Colonic mucosa (tissue), 4 donors: ENCODE measurements at regions not wholly inside any gene's neighbourhood (a gene's known extent, or its start where the extent isn't known, plus 50 kb on each side); places are given as distances from the start of the nearest gene placed in this dataset.

Experiments
- DNase-seq: peaks from one replicate; pipeline ENCODE4 v3.0.0-alpha.2; 2020
- H3K27ac ChIP-seq: fragments of 200-600 bp; one replicate; pipeline ENCODE4 v1.8.0; 2021
- H3K27me3 ChIP-seq: fragments of 200-600 bp; one replicate; pipeline ENCODE4 v1.8.0; 2021
- H3K36me3 ChIP-seq: fragments of 200-600 bp; one replicate; pipeline ENCODE4 v1.8.0; 2021
- H3K4me1 ChIP-seq: fragments of 200-600 bp; one replicate; pipeline ENCODE4 v1.8.0; 2021; ENCODE audit warnings: mild to moderate bottlenecking
- H3K4me3 ChIP-seq: fragments of 200-600 bp; one replicate; pipeline ENCODE4 v1.8.0; 2021
- H3K9ac ChIP-seq, 2 donors: one replicate each; pipeline ENCODE4 v1.7.0; 2013; ENCODE audit warnings: control low read depth in 2 of 2, low read depth in 2 of 2, low read length in 2 of 2
- H3K9me3 ChIP-seq: fragments of 200-600 bp; one replicate; pipeline ENCODE4 v1.8.0; 2021
- intact Hi-C: fragments of 100-400 bp; cut with DNase I; formaldehyde crosslinking; loops from one replicate; pipeline ENCODE4 v1.14.1; 2022
- TF ChIP-seq, protein P1 (sequence below): fragments of 200-600 bp; IDR thresholded peaks from one replicate; pipeline ENCODE4 v1.8.0; 2022; ENCODE audit warnings: antibody characterized with exemption, mild to moderate bottlenecking
- donor health status: healthy.
- donor health status: DM: no; HTN: no; CAD: no.
- donor health status: DM: no; HTN: no; CAD: no.

DNA sequence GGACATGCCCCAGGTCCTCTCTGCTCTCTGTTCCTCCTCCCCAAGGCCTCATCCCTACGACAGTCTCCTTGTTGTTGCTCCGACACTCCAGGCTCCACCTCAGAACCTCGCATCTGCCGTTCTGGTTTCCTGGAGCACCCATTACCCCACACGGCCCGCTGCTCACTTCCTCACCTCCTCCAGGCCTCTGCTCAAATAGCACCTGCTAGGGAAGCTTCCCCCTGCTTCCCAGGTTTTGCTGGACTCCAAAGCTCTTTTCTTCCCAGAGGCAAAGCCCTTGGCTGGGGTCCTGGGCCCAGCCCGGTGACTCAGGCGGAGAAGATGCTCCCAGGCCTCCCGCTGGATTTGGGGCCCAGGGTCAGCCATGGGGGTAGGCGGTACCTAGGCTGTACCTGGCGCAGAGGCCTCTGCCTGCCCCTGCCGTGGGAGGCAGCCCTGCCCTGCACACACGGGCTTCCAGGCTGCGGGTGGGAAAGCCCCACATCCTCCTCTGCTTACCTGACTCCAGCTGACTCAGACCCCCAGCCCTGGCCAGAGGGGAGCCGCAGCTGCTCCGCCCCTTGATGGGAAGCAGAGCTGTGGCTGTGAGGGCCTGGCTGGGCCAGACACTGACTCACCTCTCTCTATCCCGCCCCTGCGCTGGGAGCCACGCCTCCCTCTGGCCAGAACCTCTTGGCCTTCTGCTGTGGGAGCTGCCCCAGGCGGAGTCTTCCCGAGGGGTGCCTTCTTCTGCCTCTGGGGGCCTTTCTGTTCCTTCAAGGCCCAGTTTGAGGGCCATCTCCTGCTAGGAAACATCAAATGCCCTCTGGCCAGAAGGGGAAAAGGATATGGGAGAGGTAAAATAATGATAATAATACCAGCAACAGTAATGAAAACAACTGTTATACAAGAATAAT is 130.5 kb downstream of the CEBPB start:
- intact Hi-C loops, result no loop called here
- TF ChIP-seq, protein P1, sequence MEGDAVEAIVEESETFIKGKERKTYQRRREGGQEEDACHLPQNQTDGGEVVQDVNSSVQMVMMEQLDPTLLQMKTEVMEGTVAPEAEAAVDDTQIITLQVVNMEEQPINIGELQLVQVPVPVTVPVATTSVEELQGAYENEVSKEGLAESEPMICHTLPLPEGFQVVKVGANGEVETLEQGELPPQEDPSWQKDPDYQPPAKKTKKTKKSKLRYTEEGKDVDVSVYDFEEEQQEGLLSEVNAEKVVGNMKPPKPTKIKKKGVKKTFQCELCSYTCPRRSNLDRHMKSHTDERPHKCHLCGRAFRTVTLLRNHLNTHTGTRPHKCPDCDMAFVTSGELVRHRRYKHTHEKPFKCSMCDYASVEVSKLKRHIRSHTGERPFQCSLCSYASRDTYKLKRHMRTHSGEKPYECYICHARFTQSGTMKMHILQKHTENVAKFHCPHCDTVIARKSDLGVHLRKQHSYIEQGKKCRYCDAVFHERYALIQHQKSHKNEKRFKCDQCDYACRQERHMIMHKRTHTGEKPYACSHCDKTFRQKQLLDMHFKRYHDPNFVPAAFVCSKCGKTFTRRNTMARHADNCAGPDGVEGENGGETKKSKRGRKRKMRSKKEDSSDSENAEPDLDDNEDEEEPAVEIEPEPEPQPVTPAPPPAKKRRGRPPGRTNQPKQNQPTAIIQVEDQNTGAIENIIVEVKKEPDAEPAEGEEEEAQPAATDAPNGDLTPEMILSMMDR, result no peak
- no peaks in the 10 kb centered on the region for H3K4me1 ChIP-seq
- no peaks in the 10 kb centered on the region for H3K9me3 ChIP-seq
- H3K4me3 ChIP-seq, result no peak overlapping the region
- H3K27me3 ChIP-seq, result no peaks in the 10 kb centered on the region
- peak overlapping the region; percentile 23 to 46 for H3K9ac ChIP-seq
- peak; percentile 81 for DNase-seq
- peak overlapping the region; percentile 62 for H3K27ac ChIP-seq
- H3K36me3 ChIP-seq, result no peaks in the 10 kb centered on the region

DNA sequence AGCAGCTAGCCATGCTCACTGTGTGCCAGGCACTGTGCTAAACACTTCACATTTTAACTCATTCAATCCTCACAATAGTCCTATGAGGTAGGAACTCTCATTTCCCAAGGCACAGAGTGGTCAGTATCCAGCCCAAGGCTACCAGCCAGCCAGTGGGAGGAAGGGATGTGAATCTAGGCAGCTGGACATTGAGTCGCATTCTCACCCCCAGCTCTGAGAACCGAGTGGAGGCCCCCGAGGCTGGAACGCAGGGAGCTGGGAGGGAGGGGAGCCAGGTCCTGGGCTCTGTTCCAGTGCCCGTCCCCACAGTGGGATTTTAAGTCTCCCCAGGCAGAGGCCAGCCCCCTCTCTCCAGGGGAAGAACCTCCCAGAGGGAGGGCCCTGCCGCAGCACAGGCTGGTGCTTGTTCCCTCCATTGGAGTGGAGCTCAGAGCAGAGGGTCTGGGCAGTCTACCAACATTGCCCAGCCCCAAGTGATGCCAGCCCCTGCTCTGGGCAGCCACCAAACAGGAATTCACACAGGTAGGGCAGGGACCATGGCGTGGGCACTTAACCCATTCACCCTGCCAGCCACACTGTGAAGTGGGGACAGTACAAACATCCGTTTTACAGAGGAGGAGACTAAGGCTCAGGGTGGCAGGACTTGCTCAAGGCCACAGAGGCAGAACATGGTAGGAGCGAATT is 131.3 kb downstream of the CEBPB start:
- intact Hi-C loops, result no loop called here
- peak overlapping the region in 1 of 2 donors; percentile 23 for H3K9ac ChIP-seq
- no peaks in the 10 kb centered on the region for H3K4me1 ChIP-seq
- TF ChIP-seq, protein P1, result no peak
- H3K9me3 ChIP-seq, result no peaks in the 10 kb centered on the region
- H3K4me3 ChIP-seq, result no peak overlapping the region
- H3K27ac ChIP-seq, result peak overlapping the region; percentile 62
- H3K27me3 ChIP-seq, result no peaks in the 10 kb centered on the region
- DNase-seq, result no peak
- no peaks in the 10 kb centered on the region for H3K36me3 ChIP-seq

DNA sequence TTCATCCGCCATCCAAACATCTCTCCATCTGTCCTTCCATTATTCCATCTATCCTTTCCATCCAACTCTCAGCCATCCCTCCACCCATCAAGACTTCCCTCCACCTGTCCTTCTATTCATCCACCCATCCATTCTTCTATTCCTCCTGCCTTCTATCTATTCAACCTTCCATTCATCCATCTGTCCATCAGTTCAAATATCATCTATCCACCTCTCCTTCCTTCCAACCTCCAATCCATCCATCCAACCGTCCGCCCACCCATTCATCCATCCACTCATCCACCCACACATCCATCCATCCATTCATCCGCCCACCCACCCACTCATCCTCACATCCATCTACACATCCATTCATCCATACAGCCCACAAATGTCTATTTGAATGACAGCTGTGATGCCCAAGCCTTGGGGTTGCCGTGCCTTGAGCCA is 132.1 kb downstream of the CEBPB start:
- TF ChIP-seq, protein P1, result no peak
- Histone ChIP-seq H3K9ac (no peak overlapping the region), H3K27me3 (no peaks in the 10 kb centered on the region), H3K9me3 (no peaks in the 10 kb centered on the region), H3K27ac (no peak overlapping the region), H3K36me3 (no peaks in the 10 kb centered on the region), H3K4me3 (no peak overlapping the region), H3K4me1 (no peaks in the 10 kb centered on the region)
- no peak for DNase-seq
- intact Hi-C loops, result no loop called here

DNA sequence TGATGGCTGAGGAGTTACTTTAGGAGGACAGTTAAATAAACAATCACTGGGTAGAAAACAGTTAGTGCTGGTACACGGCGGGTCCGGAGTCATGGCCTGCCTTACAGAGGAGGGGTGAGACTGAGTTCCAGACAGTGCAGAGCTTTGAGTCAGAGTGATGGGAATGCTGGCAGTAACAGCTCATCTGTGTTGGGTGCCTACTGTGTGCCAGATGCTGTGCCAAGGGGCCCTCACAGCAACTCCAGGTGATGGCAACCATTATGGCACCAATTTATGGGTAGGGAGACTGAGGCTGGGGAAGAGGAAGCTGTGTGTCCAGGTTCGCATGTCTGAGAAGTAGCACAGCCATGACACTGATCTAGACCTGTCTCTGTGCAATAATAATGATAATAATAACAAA is 132.6 kb downstream of the CEBPB start:
- Histone ChIP-seq H3K4me3 (no peak overlapping the region), H3K27me3 (no peaks in the 10 kb centered on the region), H3K4me1 (no peaks in the 10 kb centered on the region), H3K27ac (no peak overlapping the region), H3K36me3 (no peaks in the 10 kb centered on the region), H3K9me3 (no peaks in the 10 kb centered on the region), H3K9ac (no peak overlapping the region)
- TF ChIP-seq, protein P1, result no peak
- intact Hi-C loops, result no loop called here
- no peak for DNase-seq

DNA sequence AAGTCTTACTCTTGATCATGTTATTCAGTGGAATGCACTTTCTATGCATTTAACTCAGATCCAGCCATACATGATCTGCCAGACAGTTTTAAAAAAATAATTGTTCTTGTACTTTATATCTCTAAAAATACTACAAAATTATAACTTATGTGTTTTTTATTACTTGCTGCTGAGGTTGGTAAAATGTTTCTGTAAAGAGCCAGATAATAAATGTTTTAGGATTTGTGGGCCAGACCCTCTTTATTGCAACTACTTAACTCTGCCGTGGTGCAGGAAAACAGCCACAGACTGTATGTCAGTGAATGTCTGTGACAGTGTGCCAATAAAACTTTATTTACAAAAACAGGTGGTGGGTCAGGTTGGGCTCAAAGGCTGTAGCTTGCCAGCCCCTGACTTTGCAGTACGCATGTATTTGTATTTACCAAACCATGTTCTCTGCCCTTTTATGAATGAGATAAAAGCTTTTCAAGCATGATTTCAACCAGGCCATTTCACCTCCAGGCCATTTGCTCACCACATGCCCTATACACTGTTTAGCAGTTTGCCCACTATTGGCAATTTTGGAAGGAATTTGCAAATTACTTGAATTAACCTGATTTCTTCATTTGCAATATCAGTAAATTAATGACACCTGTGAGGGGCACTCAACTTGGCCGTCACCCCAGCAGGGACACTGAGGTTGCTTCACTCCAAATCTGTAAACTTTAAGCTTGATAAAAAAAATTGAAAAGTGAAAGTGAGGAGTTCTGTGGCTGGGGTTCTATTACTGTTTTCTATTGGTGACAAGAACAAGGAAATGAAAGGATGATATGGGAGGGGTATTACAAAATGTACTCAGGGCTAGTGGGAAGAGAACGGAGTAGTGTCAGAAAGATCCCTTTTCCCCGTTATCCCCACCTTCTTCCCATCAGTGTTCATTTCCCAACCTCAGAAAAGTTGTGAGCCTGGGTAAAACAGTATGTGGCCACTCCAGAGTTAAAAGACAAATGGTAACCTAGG is 133.4 kb downstream of the CEBPB start:
- H3K9me3 ChIP-seq, result no peaks in the 10 kb centered on the region
- no peak overlapping the region for H3K4me3 ChIP-seq
- TF ChIP-seq, protein P1, result no peak
- no peaks in the 10 kb centered on the region for H3K4me1 ChIP-seq
- no peaks in the 10 kb centered on the region for H3K36me3 ChIP-seq
- no peak overlapping the region for H3K9ac ChIP-seq
- DNase-seq, result no peak
- intact Hi-C loops, result no loop called here
- H3K27ac ChIP-seq, result no peak overlapping the region
- H3K27me3 ChIP-seq, result no peaks in the 10 kb centered on the region
